Endothelial cell (in vitro differentiated cells): ENCODE measurements at regions not wholly inside any gene's neighbourhood (a gene's known extent, or its start where the extent isn't known, plus 50 kb on each side); places are given as distances from the start of the nearest gene placed in this dataset.

Experiments
- DNase-seq: peaks from one replicate; pipeline ENCODE4 v3.0.0; 2021; ENCODE audit warnings: low spot score
- H3K27ac Mint-ChIP-seq: one replicate; pipeline ENCODE4 v1.8.0; 2021; ENCODE audit warnings: mixed read lengths, inconsistent platforms; ENCODE audit not compliant: unreplicated experiment
- H3K27me3 Mint-ChIP-seq: one replicate; pipeline ENCODE4 v1.8.0; 2021; ENCODE audit warnings: mild to moderate bottlenecking, moderate library complexity, mixed read lengths, inconsistent platforms; ENCODE audit not compliant: unreplicated experiment
- H3K36me3 Mint-ChIP-seq: one replicate; pipeline ENCODE4 v1.8.0; 2021; ENCODE audit warnings: mild to moderate bottlenecking, low read depth, mixed read lengths, inconsistent platforms; ENCODE audit not compliant: unreplicated experiment
- H3K4me1 Mint-ChIP-seq: one replicate; pipeline ENCODE4 v1.8.0; 2021; ENCODE audit warnings: mild to moderate bottlenecking, mixed read lengths, inconsistent platforms; ENCODE audit not compliant: unreplicated experiment
- H3K4me3 Mint-ChIP-seq: one replicate; pipeline ENCODE4 v1.8.0; 2021; ENCODE audit warnings: mild to moderate bottlenecking, mixed read lengths, inconsistent platforms; ENCODE audit not compliant: unreplicated experiment
- H3K9me3 Mint-ChIP-seq: one replicate; pipeline ENCODE4 v1.8.0; 2021; ENCODE audit warnings: mixed read lengths, inconsistent platforms; ENCODE audit not compliant: unreplicated experiment
- TF ChIP-seq, protein P1 (sequence below): fragments of 200-600 bp; sonication (generic); IDR thresholded peaks from one replicate; pipeline ENCODE4 v1.5.0; 2021; ENCODE audit warnings: antibody characterized with exemption; ENCODE audit not compliant: unreplicated experiment

DNA sequence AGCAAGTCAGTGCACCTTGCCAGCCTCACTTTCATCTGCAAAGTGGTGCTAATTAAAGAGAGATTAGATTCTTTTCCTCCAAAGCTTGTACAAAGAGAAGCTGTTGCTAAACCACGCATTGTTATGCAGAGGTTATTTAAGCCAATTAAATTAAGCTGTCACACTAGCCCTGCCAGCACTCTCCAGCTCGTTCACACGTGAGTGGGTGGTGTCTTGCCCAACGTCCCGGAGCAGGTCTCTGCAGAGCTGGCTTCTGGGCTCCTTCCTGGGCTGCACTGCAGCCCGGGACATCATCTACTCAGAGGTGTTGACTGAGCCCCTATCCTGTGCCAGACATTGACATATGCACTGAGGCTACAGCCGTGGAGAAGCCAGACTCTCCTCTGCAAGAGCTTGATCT, 401.6 kb upstream of the SULF2 start:
- H3K27me3 Mint-ChIP-seq: peaks cover 2% of the 10 kb centered on the region
- no peak for DNase-seq
- no peaks in the 10 kb centered on the region for H3K36me3 Mint-ChIP-seq
- no peak overlapping the region for H3K4me3 Mint-ChIP-seq
- no peaks in the 10 kb centered on the region for H3K9me3 Mint-ChIP-seq
- H3K27ac Mint-ChIP-seq: no peak overlapping the region
- TF ChIP-seq, protein P1, sequence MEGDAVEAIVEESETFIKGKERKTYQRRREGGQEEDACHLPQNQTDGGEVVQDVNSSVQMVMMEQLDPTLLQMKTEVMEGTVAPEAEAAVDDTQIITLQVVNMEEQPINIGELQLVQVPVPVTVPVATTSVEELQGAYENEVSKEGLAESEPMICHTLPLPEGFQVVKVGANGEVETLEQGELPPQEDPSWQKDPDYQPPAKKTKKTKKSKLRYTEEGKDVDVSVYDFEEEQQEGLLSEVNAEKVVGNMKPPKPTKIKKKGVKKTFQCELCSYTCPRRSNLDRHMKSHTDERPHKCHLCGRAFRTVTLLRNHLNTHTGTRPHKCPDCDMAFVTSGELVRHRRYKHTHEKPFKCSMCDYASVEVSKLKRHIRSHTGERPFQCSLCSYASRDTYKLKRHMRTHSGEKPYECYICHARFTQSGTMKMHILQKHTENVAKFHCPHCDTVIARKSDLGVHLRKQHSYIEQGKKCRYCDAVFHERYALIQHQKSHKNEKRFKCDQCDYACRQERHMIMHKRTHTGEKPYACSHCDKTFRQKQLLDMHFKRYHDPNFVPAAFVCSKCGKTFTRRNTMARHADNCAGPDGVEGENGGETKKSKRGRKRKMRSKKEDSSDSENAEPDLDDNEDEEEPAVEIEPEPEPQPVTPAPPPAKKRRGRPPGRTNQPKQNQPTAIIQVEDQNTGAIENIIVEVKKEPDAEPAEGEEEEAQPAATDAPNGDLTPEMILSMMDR: no peak
- no peaks in the 10 kb centered on the region for H3K4me1 Mint-ChIP-seq

DNA sequence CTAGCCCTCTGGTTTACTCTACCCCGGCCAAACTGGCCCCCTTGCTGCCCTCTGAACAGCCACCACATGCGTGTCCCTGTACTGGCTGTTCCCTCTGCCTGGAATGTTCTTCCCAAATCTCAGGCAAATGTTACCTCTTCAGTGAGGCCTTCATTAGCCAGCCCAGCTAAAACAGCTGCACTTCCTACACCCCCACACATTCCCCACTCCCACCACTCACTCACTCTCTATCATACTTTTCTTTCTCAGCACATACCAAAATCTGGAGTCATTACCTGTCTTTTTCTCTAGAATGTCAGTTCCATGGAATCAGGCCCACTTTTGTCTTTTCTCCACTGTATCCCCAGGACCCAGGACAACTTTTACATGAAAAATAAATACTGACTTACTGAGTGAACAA, 401.2 kb upstream of the SULF2 start:
- Mint-ChIP-seq H3K4me3 (no peak overlapping the region), H3K27me3 (no peaks in the 10 kb centered on the region), H3K36me3 (no peaks in the 10 kb centered on the region), H3K27ac (no peak overlapping the region), H3K4me1 (no peaks in the 10 kb centered on the region), H3K9me3 (no peaks in the 10 kb centered on the region)
- no peak for DNase-seq
- TF ChIP-seq, protein P1: no peak

DNA sequence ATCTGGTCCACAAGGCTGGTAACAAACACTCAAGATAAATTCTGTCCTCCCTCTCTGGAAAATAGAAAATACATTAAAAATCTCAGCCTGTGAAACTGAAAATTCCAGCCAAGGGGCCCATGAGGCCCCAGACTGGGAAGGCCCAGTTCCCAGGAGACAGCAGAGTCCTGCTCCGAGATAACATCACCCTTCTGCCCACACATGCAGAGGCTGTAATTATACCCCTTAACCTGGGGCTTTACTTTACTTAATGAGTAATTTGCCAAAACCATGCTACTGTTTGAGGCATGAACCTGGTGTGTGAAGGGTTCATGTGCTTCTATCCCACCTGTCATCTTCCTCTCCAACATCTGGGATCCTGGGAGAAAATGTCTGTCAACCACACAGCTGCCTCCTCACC, 398.9 kb upstream of the SULF2 start:
- no peak for DNase-seq
- Mint-ChIP-seq H3K27ac (no peak overlapping the region), H3K4me3 (no peak overlapping the region), H3K36me3 (no peaks in the 10 kb centered on the region), H3K27me3 (no peaks in the 10 kb centered on the region), H3K9me3 (no peaks in the 10 kb centered on the region), H3K4me1 (no peaks in the 10 kb centered on the region)
- TF ChIP-seq, protein P1: no peak

DNA sequence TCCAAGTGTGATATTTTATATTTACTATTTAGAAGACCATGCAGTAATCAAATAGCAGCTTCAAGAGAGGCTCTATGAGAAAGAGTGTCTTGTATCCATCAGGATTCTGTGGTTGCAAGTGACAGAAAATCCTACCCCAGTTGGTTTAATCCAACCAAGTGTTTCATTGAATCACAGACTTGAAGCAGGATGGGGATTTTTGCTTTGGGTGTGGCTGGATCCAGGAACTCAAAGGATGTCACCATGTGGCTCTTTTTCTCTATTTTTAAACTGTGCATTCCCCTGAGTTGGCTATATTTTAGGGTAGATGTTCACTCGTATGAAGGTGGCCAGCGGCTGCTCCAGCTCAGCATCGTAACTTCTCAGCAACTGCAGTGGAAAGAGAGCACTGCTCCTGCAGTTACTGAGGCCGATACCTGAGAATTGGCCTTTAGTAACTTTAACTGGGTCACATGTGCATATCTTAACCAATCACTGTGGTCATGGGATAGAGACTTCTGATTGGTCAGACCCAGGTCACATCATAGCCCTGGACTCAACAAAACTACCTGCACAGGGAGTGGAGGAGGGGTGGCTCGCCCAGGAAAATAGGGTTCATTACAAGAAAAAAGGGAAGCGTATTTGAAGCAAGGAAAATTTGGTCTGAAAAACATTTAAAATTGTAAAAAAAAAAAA, 396.1 kb upstream of the SULF2 start:
- Mint-ChIP-seq H3K27ac (no peak overlapping the region), H3K27me3 (no peaks in the 10 kb centered on the region), H3K36me3 (no peaks in the 10 kb centered on the region), H3K4me1 (peaks cover 5% of the 10 kb centered on the region), H3K4me3 (no peak overlapping the region), H3K9me3 (no peaks in the 10 kb centered on the region)
- DNase-seq: no peak
- TF ChIP-seq, protein P1: no peak

DNA sequence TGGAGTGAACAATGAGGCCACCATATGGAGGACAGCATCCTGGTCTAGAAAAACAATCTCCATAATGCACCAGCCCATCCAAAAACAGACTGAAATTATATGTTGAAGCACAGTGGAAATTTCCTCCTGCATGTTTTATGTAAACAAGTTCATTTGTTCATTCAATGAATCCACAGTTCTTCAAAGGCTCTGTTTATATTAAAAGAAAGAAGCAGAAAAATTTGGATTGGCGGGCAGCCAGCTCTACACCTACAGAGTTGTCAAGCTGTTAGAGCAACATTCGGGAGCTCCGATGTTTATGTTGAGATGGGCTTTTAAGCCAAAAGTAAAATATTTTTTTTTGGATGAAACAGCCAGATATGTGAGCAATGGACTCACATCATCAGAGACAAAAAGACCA, 395.3 kb upstream of the SULF2 start:
- Mint-ChIP-seq H3K36me3 (no peaks in the 10 kb centered on the region), H3K4me3 (no peak overlapping the region), H3K27me3 (no peaks in the 10 kb centered on the region), H3K27ac (no peak overlapping the region), H3K9me3 (no peaks in the 10 kb centered on the region), H3K4me1 (peaks cover 5% of the 10 kb centered on the region)
- no peak for DNase-seq
- TF ChIP-seq, protein P1: no peak
